ENCODE measurements at regions not wholly inside any gene's neighbourhood (a gene's known extent, or its start where the extent isn't known, plus 50 kb on each side); places are given as distances from the start of the nearest gene placed in this dataset.

DNA sequence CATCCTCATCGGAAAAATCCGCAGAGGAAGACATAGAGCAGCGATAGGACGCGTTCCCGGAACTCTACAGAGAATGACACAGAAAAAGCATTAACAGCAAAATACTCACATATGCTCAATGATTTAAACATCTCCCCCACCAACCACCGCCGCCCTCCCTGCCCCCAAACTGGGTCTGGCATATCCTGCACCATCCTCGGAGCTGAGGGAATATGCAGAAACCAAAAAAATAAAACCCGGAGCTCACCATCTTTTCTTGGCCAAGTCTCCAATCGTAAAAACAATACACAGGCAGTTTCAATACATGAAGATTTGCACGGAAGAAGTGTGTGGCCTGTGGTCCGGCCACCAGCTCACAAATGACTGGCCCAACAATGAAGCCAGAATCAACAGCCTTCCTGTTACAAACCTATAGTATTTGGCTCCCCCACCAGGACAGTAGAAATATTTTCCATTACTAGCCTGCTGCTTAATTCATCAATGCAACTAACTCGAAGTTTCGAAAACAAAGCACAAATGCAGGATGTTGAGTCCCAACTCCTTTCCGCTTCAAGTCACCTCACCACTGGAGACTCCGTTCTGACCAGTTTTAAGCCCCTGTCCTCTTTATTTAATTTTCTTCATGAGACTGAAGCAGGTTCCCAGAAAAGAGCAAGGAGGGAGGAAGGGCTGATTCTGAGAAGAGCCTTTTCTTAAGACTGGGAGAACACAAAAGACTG lies 103.2 kb upstream of the BEND6 start:
- Mint-ChIP-seq H3K27ac (no peak overlapping the region), H3K36me3 (no peaks in the 10 kb centered on the region), H3K4me1 (peaks cover 15% of the 10 kb centered on the region), H3K9me3 (no peaks in the 10 kb centered on the region), H3K4me3 (peak overlapping the region; percentile 68), H3K27me3 (peaks cover 58% of the 10 kb centered on the region)
- DNase-seq = peak; percentile 49

DNA sequence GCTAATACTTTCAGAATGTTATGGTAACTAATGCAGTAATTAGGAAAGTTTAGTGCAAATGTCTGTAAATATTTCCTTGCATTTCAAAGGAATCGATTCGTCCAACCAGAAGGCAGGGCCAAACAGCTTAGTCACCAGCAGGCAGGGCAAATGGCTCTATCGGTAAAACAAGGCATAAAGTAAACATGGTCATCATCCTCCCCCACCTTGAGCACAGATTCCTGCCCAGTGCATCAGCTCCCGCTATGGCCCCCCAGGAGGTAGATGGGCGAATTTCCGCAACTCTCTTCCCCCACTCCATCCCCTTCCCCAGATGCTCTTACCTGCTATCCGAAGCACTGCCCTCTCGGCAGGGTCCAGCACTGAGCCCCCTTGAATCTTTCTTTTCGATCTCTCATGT lies 103.8 kb upstream of the BEND6 start:
- Mint-ChIP-seq H3K4me3 (peak overlapping the region; percentile 68), H3K4me1 (peaks cover 15% of the 10 kb centered on the region), H3K27me3 (peaks cover 64% of the 10 kb centered on the region), H3K27ac (no peak overlapping the region), H3K36me3 (no peaks in the 10 kb centered on the region), H3K9me3 (no peaks in the 10 kb centered on the region)
- DNase-seq = no peak

- Mint-ChIP-seq H3K4me1 (peaks cover 15% of the 10 kb centered on the region), H3K27ac (no peak overlapping the region), H3K36me3 (no peaks in the 10 kb centered on the region), H3K9me3 (no peaks in the 10 kb centered on the region), H3K27me3 (peaks cover 59% of the 10 kb centered on the region), H3K4me3 (peak overlapping the region; percentile 29)
- DNase-seq = no peak
Observed at GRCh38 chr6:56850626-56851025, 104.3 kb upstream of the BEND6 start.

DNA sequence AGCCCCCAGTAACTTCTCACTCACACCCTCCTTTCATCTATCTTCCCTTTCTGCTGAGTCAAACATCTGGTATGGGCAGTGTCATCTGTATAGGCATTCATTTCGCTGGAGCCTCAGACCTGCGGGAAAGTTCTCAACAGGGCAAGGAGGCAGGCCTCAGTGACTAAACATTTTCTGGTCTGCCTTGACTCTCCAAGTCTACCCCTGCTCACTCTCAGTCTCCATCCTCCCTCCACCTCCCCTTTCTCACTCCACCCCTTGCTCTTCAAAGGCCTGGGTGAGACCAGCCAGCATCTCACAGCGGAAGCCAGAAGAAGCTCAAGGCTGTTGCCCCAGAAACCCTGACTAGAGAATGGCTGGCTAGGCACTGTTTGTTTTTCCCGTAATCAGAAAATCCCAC lies 105.0 kb upstream of the BEND6 start:
- Mint-ChIP-seq H3K4me3 (peak overlapping the region; percentile 29), H3K27me3 (peaks cover 62% of the 10 kb centered on the region), H3K4me1 (peaks cover 15% of the 10 kb centered on the region), H3K9me3 (no peaks in the 10 kb centered on the region), H3K36me3 (no peaks in the 10 kb centered on the region), H3K27ac (no peak overlapping the region)
- DNase-seq = no peak

- Mint-ChIP-seq H3K27ac (no peak overlapping the region), H3K27me3 (peaks cover 67% of the 10 kb centered on the region), H3K4me1 (peaks cover 15% of the 10 kb centered on the region), H3K9me3 (no peaks in the 10 kb centered on the region), H3K4me3 (no peak overlapping the region), H3K36me3 (no peaks in the 10 kb centered on the region)
- no peak for DNase-seq
Observed at GRCh38 chr6:56848105-56848504, 106.8 kb upstream of the BEND6 start.

GRCh38 chr6:56845032-56845431 lies 109.9 kb upstream of the BEND6 start:
- DNase-seq = no peak
- Mint-ChIP-seq H3K36me3 (no peaks in the 10 kb centered on the region), H3K9me3 (no peaks in the 10 kb centered on the region), H3K27me3 (peaks cover 66% of the 10 kb centered on the region), H3K4me1 (peaks cover 8% of the 10 kb centered on the region), H3K4me3 (no peak overlapping the region), H3K27ac (no peak overlapping the region)

DNA sequence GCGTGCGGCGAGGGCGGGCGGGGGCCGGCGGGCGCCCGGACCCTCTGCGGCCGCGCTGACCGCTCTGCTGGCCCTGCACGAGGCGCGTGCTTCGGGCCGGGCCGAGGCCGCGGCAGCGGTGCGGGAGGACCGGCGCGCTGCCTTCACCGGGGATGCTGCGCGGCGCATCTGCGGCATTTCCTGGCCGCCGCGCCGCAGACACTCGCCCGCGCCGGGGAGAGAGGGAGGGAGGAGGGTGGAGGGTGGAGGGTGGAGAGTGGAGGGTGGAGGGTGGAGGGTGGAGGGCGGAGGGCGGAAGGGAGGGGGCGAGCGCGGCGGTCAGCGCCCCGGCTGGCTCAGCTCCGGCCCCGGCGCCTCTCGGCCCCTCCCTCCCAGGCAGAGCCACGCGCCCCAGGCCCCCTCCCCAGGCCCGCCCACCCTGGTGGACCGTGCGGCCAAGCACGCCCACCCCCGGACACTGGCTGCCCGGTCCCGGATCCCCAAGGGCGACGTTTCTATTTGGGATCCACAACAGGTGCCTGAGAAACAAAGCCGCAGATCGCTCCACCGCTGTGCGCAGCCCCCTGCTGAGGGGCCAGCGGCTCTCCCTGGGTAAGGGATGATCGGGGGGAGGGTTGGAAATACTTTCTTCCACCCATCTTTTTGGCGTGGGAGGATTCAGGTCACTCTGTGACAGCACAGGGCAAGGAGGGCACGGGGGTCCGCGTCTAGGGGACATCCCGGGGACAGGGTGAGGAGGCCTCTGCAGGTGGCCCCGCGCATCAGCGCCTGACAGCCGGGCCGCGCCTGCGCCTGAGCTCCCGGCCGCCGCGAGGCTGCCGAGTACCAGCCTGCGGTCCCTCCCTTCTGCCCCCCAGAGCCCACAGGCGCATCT lies 111.2 kb upstream of the BEND6 start:
- no peaks in the 10 kb centered on the region for H3K36me3 Mint-ChIP-seq
- H3K9me3 Mint-ChIP-seq = no peaks in the 10 kb centered on the region
- peak; percentile 75 for DNase-seq
- H3K27ac Mint-ChIP-seq = no peak overlapping the region
- peaks cover 8% of the 10 kb centered on the region for H3K4me1 Mint-ChIP-seq
- H3K4me3 Mint-ChIP-seq = peak overlapping the region; percentile 54
- peaks cover 60% of the 10 kb centered on the region for H3K27me3 Mint-ChIP-seq

DNA sequence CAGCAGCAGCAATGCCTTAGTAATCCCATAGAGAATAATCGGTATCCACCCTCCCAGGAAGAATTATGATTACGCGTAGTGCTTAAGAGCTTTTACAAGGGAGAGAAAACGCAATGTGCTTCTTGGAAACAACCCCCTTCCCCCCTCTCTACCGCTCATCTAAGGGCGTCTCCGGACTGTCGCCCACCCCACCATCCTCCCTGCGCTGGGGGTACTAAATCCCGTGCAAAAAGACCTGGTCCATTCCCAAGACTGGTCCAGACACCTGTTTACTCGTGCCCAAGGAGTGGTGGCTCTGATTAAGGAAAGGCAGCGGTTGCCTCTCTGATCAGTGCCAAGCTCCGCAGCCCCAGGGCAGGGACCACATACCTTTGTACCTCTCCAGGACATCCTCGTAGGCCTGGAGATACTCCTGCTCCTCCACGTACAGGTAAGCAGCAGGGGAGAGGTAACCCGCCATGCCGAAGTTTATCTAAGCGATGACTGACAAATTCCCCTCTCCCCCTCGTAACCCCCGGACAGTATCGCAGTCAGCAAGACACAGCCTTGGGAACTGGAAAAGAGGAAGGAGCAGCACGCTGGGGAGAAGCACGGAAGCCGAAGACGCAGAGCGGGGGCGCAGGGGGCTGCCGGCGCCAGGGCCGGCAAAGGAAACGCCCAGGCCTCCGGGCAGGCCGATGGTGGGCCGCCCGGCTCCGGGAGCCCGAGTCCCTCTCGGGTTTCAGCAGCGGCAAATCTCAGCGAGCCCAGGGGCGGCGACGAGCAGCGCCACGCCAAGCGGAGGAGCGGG lies 112.0 kb upstream of the BEND6 start:
- peaks cover 6% of the 10 kb centered on the region for H3K4me1 Mint-ChIP-seq
- peaks cover 67% of the 10 kb centered on the region for H3K27me3 Mint-ChIP-seq
- DNase-seq = peak; percentile 5
- H3K4me3 Mint-ChIP-seq = peak overlapping the region; percentile 83
- no peaks in the 10 kb centered on the region for H3K9me3 Mint-ChIP-seq
- H3K36me3 Mint-ChIP-seq = no peaks in the 10 kb centered on the region
- H3K27ac Mint-ChIP-seq = no peak overlapping the region

GRCh38 chr6:56841751-56842150 lies 113.2 kb upstream of the BEND6 start:
- no peak for DNase-seq
- H3K9me3 Mint-ChIP-seq = no peaks in the 10 kb centered on the region
- no peak overlapping the region for H3K27ac Mint-ChIP-seq
- H3K36me3 Mint-ChIP-seq = no peaks in the 10 kb centered on the region
- H3K27me3 Mint-ChIP-seq = peaks cover 69% of the 10 kb centered on the region
- peaks cover 6% of the 10 kb centered on the region for H3K4me1 Mint-ChIP-seq
- no peak overlapping the region for H3K4me3 Mint-ChIP-seq

DNA sequence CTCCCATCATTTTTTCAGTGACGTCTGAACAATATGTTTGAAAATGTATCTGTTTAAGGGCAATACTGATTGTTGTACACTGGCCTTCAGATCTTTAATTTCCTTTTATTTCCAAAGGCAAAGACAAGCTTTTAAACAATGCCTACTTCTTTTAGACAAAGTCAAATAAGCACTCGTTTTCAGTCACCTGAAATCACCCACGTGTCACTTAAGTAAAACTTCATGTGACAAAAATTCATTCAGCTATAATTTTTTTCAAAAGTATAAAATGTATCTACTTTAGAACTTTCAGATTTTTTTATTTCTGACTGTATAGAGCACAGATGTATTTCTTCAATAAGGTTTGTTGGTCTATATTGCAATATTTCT lies 113.5 kb upstream of the BEND6 start:
- Mint-ChIP-seq H3K4me1 (peaks cover 6% of the 10 kb centered on the region), H3K4me3 (no peak overlapping the region), H3K9me3 (no peaks in the 10 kb centered on the region), H3K27ac (no peak overlapping the region), H3K27me3 (peaks cover 65% of the 10 kb centered on the region), H3K36me3 (no peaks in the 10 kb centered on the region)
- no peak for DNase-seq

DNA sequence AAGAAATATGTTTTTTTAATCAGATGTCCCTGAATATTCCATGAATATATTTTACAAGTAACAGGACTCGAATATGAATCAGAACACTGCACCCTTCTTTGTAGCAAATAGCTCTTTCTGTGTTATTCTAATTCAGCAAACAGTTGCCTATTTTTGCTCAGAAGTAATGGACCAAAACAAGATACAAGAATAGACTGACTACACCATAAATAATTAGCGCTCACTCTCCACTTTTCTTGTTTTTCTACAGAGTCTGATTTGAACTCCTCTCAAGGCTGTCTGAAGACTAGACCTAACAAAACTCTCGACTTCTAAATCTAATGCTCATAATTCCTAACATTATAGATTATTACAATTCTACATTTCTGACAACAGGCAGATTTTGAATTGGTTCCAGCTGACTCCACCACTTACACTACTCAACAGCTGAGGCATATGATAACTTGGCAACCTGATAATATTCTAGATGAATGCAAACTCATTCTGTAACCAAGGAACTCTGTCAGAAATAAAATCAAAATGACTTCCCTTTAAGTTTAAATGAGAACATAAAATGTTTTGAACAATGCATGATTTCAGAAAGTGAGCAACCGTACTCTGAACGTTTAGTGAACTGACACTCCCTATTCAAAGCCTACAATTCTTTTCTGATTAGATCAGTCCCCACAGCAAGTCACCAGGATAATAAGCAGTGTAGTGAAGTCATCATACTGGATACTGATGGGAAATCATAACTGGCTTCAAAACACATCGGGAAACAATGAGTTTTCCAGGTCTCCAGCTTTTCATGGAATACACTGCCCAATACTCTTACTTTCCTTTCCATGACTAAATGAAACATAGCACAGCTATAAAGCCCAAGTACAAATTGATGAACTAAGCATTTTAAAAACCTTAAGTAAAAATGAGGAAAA lies 114.2 kb upstream of the BEND6 start:
- Mint-ChIP-seq H3K4me1 (peaks cover 6% of the 10 kb centered on the region), H3K27me3 (peaks cover 64% of the 10 kb centered on the region), H3K9me3 (no peaks in the 10 kb centered on the region), H3K36me3 (no peaks in the 10 kb centered on the region), H3K4me3 (no peak overlapping the region), H3K27ac (no peak overlapping the region)
- DNase-seq = no peak

- DNase-seq = no peak
- Mint-ChIP-seq H3K36me3 (no peaks in the 10 kb centered on the region), H3K27ac (no peak overlapping the region), H3K27me3 (peaks cover 65% of the 10 kb centered on the region), H3K4me3 (no peak overlapping the region), H3K4me1 (peaks cover 6% of the 10 kb centered on the region), H3K9me3 (no peaks in the 10 kb centered on the region)
Observed at GRCh38 chr6:56839533-56840183, 115.2 kb upstream of the BEND6 start.

DNA sequence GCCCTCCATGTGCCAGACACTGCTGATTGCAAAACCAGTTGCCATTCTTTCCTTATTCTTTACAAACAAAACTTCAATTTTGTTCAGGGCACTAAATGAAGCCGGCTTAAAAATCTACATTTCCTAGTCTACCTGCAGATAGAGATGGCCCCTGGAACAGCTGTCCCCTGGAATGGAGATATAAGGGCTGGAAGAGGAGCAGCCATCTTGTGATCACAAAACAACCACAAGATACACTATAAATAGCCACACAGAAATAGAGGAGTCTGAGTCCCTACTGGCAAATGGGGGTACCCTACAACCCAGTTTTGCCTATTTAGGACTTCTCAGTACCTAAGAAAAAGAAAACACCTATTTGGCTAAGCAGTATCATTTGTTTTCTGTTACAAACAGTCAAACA lies 115.9 kb upstream of the BEND6 start:
- Mint-ChIP-seq H3K27me3 (peaks cover 62% of the 10 kb centered on the region), H3K27ac (no peak overlapping the region), H3K36me3 (no peaks in the 10 kb centered on the region), H3K4me1 (peaks cover 6% of the 10 kb centered on the region), H3K4me3 (no peak overlapping the region), H3K9me3 (no peaks in the 10 kb centered on the region)
- no peak for DNase-seq

- no peak for DNase-seq
- H3K27ac Mint-ChIP-seq = no peak overlapping the region
- H3K27me3 Mint-ChIP-seq = peaks cover 62% of the 10 kb centered on the region
Observed at GRCh38 chr6:56838016-56838555, 116.8 kb upstream of the BEND6 start.

More at GRCh38 chr6:56838016-56838555, 116.8 kb upstream of the BEND6 start:
- H3K4me1 Mint-ChIP-seq = peaks cover 6% of the 10 kb centered on the region
- no peaks in the 10 kb centered on the region for H3K36me3 Mint-ChIP-seq
- H3K9me3 Mint-ChIP-seq = no peaks in the 10 kb centered on the region
- H3K4me3 Mint-ChIP-seq = no peak overlapping the region
